ENCODE measurements at regions not wholly inside any gene's neighbourhood (a gene's known extent, or its start where the extent isn't known, plus 50 kb on each side); places are given as distances from the start of the nearest gene placed in this dataset.

DNA sequence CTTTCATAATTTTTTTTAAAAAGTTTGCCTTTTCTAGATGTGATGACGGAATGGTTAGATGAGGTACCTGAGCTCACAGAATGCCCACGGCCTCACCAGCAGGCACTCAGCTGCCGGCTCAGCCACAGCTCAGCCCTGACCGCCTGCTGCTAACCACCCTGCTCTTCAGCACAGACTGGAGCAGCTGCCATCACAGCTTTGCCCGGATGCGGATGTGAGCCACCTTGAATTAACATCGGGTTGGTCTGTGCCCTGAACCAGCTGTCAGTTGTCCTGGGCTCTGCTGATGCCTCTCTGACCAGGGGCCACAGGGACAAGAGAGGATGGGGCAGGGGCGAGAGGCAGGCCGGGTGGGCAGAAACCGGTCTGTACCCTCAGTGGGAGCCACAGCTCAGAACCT lies 93.3 kb downstream of the HMX1 start:
- TF ChIP-seq ZNF8 (CRISPR knock-in tag; IDR thresholded peaks at IDR 0.05) (no peak), POU6F1 (CRISPR knock-in tag; IDR thresholded peaks at IDR 0.05; ENCODE audit: borderline replicate concordance, low read depth) (no peak), ARNTL (CRISPR knock-in tag; IDR thresholded peaks at IDR 0.05; ENCODE audit: borderline replicate concordance, low read depth) (no peak), ZNF565 (CRISPR knock-in tag; conservative IDR thresholded peaks at IDR 0.05; ENCODE audit: low read depth) (no peak), TOX (CRISPR knock-in tag; IDR thresholded peaks at IDR 0.05; ENCODE audit: borderline replicate concordance) (no peak), OSR1 (CRISPR knock-in tag; IDR thresholded peaks at IDR 0.05) (no peak), PATZ1 (CRISPR knock-in tag; IDR thresholded peaks at IDR 0.05; ENCODE audit: borderline replicate concordance) (no peak), ZFP3 (CRISPR knock-in tag; IDR thresholded peaks at IDR 0.05) (no peak), CSDC2 (CRISPR knock-in tag; IDR thresholded peaks at IDR 0.05) (no peak), BACH2 (CRISPR knock-in tag; IDR thresholded peaks at IDR 0.05; ENCODE audit: borderline replicate concordance) (no peak), CREB5 (CRISPR knock-in tag; IDR thresholded peaks at IDR 0.05; ENCODE audit: low read depth) (no peak), ISL1 (CRISPR knock-in tag; IDR thresholded peaks at IDR 0.05) (no peak)
- TF ChIP-seq, protein P1, sequence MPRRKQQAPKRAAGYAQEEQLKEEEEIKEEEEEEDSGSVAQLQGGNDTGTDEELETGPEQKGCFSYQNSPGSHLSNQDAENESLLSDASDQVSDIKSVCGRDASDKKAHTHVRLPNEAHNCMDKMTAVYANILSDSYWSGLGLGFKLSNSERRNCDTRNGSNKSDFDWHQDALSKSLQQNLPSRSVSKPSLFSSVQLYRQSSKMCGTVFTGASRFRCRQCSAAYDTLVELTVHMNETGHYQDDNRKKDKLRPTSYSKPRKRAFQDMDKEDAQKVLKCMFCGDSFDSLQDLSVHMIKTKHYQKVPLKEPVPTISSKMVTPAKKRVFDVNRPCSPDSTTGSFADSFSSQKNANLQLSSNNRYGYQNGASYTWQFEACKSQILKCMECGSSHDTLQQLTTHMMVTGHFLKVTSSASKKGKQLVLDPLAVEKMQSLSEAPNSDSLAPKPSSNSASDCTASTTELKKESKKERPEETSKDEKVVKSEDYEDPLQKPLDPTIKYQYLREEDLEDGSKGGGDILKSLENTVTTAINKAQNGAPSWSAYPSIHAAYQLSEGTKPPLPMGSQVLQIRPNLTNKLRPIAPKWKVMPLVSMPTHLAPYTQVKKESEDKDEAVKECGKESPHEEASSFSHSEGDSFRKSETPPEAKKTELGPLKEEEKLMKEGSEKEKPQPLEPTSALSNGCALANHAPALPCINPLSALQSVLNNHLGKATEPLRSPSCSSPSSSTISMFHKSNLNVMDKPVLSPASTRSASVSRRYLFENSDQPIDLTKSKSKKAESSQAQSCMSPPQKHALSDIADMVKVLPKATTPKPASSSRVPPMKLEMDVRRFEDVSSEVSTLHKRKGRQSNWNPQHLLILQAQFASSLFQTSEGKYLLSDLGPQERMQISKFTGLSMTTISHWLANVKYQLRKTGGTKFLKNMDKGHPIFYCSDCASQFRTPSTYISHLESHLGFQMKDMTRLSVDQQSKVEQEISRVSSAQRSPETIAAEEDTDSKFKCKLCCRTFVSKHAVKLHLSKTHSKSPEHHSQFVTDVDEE (CRISPR knock-in tag; IDR thresholded peaks at IDR 0.05), result no peak
